Liver (tissue), 8 donors: ENCODE measurements at regions not wholly inside any gene's neighbourhood (a gene's known extent, or its start where the extent isn't known, plus 50 kb on each side); places are given as distances from the start of the nearest gene placed in this dataset.

Experiments
- DNase-seq: peaks from one replicate; pipeline ENCODE4 v3.0.0-alpha.2; 2017; ENCODE audit warnings: low spot score
- H3K27ac ChIP-seq, 2 donors: one replicate each; pipeline ENCODE4 v1.7.0; 2013; ENCODE audit warnings: inconsistent platforms in 2 of 2, low read length in 2 of 2, control low read depth in 1 of 2, low read depth in 1 of 2, mild to moderate bottlenecking in 1 of 2
- H3K27me3 ChIP-seq, 4 donors: one replicate each; pipeline versions ENCODE4 v1.6.1 to v1.7.0; 2013; ENCODE audit warnings: low read length in 3 of 4, inconsistent platforms in 1 of 4, mild to moderate bottlenecking in 1 of 4, moderate library complexity in 1 of 4; ENCODE audit not compliant: control insufficient read depth in 4 of 4, insufficient read depth in 4 of 4
- H3K36me3 ChIP-seq, 4 donors: one replicate each; pipeline versions ENCODE4 v1.6.1 to v1.7.0; 2013; ENCODE audit warnings: low read length in 3 of 4, mild to moderate bottlenecking in 3 of 4, low read depth in 1 of 4, moderate library complexity in 1 of 4; ENCODE audit not compliant: control insufficient read depth in 4 of 4, insufficient read depth in 3 of 4
- H3K4me1 ChIP-seq, 4 donors: one replicate each; pipeline versions ENCODE4 v1.6.1 to v1.7.0; 2013; ENCODE audit warnings: low read length in 3 of 4, mild to moderate bottlenecking in 3 of 4, moderate library complexity in 1 of 4; ENCODE audit not compliant: control insufficient read depth in 4 of 4, insufficient read depth in 4 of 4
- H3K4me3 ChIP-seq, 3 donors: one replicate each; pipeline versions ENCODE4 v1.6.1 to v1.7.0; 2013; ENCODE audit warnings: low read length in 3 of 3, control low read depth in 1 of 3, low read depth in 1 of 3, mild to moderate bottlenecking in 1 of 3
- H3K9ac ChIP-seq, 2 donors: one replicate each; pipeline ENCODE4 v1.7.0; 2013; ENCODE audit warnings: low read length in 2 of 2, mild to moderate bottlenecking in 2 of 2, moderate library complexity in 2 of 2, control low read depth in 1 of 2, low read depth in 1 of 2
- H3K9me3 ChIP-seq, 4 donors: one replicate each; pipeline versions ENCODE4 v1.6.1 to v1.7.0; 2013; ENCODE audit warnings: low read length in 3 of 4; ENCODE audit not compliant: control insufficient read depth in 4 of 4
- ATF3 ChIP-seq: IDR thresholded peaks from 2 replicates; pipeline ENCODE4 v1.6.1; 2016; ENCODE audit warnings: antibody characterized with exemption
- CTCF ChIP-seq: fragments of 150-350 bp; IDR thresholded peaks from 2 replicates; pipeline ENCODE4 v1.5.1; 2017; ENCODE audit warnings: improper control_type of control experiment, low read depth, low read length; ENCODE audit not compliant: missing input control
- EGR1 ChIP-seq, 2 donors: IDR thresholded peaks; 2 replicates each; pipeline ENCODE4 v1.6.1; 2016 to 2018; ENCODE audit warnings: antibody characterized with exemption in 2 of 2, low read depth in 2 of 2
- FOXA1 ChIP-seq: IDR thresholded peaks from 2 replicates; pipeline ENCODE4 v1.6.1; 2016; ENCODE audit warnings: antibody characterized with exemption
- FOXA2 ChIP-seq: IDR thresholded peaks from 2 replicates; pipeline ENCODE4 v1.6.1; 2016; ENCODE audit warnings: antibody characterized with exemption
- GABPA ChIP-seq, 2 donors: IDR thresholded peaks in 1 of 2; conservative IDR thresholded peaks in 1 of 2; 2 replicates each; pipeline ENCODE4 v1.6.1; 2016; ENCODE audit warnings: antibody characterized with exemption in 2 of 2, mild to moderate bottlenecking in 1 of 2, moderate library complexity in 1 of 2
- HNF4A ChIP-seq, 2 donors: conservative IDR thresholded peaks; 2 replicates each; pipeline ENCODE4 v1.6.1; 2016; ENCODE audit warnings: antibody characterized with exemption in 2 of 2, mild to moderate bottlenecking in 2 of 2
- HNF4G ChIP-seq: IDR thresholded peaks from 2 replicates; pipeline ENCODE4 v1.6.1; 2016; ENCODE audit warnings: antibody characterized with exemption
- MAX ChIP-seq: IDR thresholded peaks from 2 replicates; pipeline ENCODE4 v1.6.1; 2016; ENCODE audit warnings: antibody characterized with exemption
- NR2F2 ChIP-seq: IDR thresholded peaks from 2 replicates; pipeline ENCODE4 v1.6.1; 2016; ENCODE audit warnings: antibody characterized with exemption
- RAD21 ChIP-seq, 2 donors: IDR thresholded peaks; 2 replicates each; pipeline ENCODE4 v1.6.1; 2016; ENCODE audit warnings: antibody characterized with exemption in 2 of 2, mild to moderate bottlenecking in 2 of 2
- RXRA ChIP-seq, 2 donors: IDR thresholded peaks; 2 replicates each; pipeline ENCODE4 v1.6.1; 2017 to 2018; ENCODE audit warnings: antibody characterized with exemption in 2 of 2, mild to moderate bottlenecking in 1 of 2
- SP1 ChIP-seq: IDR thresholded peaks from 2 replicates; pipeline ENCODE4 v1.6.1; 2018; ENCODE audit warnings: antibody characterized with exemption, mild to moderate bottlenecking
- TAF1 ChIP-seq: conservative IDR thresholded peaks from 2 replicates; pipeline ENCODE4 v1.6.1; 2016; ENCODE audit warnings: antibody characterized with exemption, mild to moderate bottlenecking
- YY1 ChIP-seq: IDR thresholded peaks from 2 replicates; pipeline ENCODE4 v1.6.1; 2016; ENCODE audit warnings: antibody characterized with exemption, mild to moderate bottlenecking
- ZBTB33 ChIP-seq: IDR thresholded peaks from 2 replicates; pipeline ENCODE4 v1.6.1; 2016; ENCODE audit warnings: antibody characterized with exemption
- WGBS: extraction: QIAGEN DNeasy Blood & Tissue Kit; methylation state at CpG from one replicate; pipeline ENCODE4 v1.1.7; 2013; 5-methylcytosine and 5-hydroxymethylcytosine counted together
- donor health status: healthy.
- donor health status: healthy.
- donor health status: healthy.
- donor health status: healthy.
- donor health status: healthy.

- TF ChIP-seq EGR1 (IDR thresholded peaks at IDR 0.05; ENCODE audit: low read depth in 2 of 2), result no peak
- TF ChIP-seq FOXA1, result no peak
- no peak for TF ChIP-seq ZBTB33
- no peak for TF ChIP-seq YY1
- no peak for TF ChIP-seq SP1
- no peak for TF ChIP-seq CTCF
- TF ChIP-seq HNF4G, result no peak
- no peak for TF ChIP-seq RAD21 (IDR thresholded peaks at IDR 0.05)
- no peak for TF ChIP-seq MAX
- TF ChIP-seq ATF3, result no peak
- TF ChIP-seq HNF4A (conservative IDR thresholded peaks at IDR 0.05), result no peak
- no peak for TF ChIP-seq RXRA (IDR thresholded peaks at IDR 0.05)
- no peak for TF ChIP-seq FOXA2
- no peak for TF ChIP-seq TAF1
- TF ChIP-seq GABPA (IDR thresholded peaks at IDR 0.05 in 1 of 2, conservative IDR thresholded peaks at IDR 0.05 in 1 of 2), result no peak
- no peak for DNase-seq
- Histone ChIP-seq H3K4me1 (no peaks in the 10 kb centered on the region), H3K27ac (no peak overlapping the region), H3K27me3 (no peaks in the 10 kb centered on the region), H3K4me3 (no peak overlapping the region), H3K9me3 (no peaks in the 10 kb centered on the region), H3K9ac (no peak overlapping the region), H3K36me3 (no peaks in the 10 kb centered on the region)
- 69% methylated on average over 4 of the region's 4 CpGs for WGBS
Observed at GRCh38 chr9:118439441-118439840, 735.2 kb downstream of the TLR4 start.

GRCh38 chr9:118444403-118444802 is 740.2 kb downstream of the TLR4 start:
- WGBS, result 80% methylated on average over 5 of the region's 5 CpGs
- DNase-seq, result no peak

More at GRCh38 chr9:118444403-118444802, 740.2 kb downstream of the TLR4 start:
- Histone ChIP-seq H3K9ac (no peak overlapping the region), H3K27me3 (no peaks in the 10 kb centered on the region), H3K4me3 (no peak overlapping the region), H3K27ac (no peak overlapping the region), H3K9me3 (no peaks in the 10 kb centered on the region), H3K4me1 (no peaks in the 10 kb centered on the region), H3K36me3 (no peaks in the 10 kb centered on the region)
- TF ChIP-seq GABPA (IDR thresholded peaks at IDR 0.05 in 1 of 2, conservative IDR thresholded peaks at IDR 0.05 in 1 of 2) (no peak), MAX (no peak), RAD21 (IDR thresholded peaks at IDR 0.05) (no peak), NR2F2 (no peak), CTCF (no peak), YY1 (no peak), HNF4A (conservative IDR thresholded peaks at IDR 0.05) (no peak), HNF4G (no peak), SP1 (no peak), ATF3 (no peak), TAF1 (no peak), ZBTB33 (no peak), FOXA2 (no peak), FOXA1 (no peak)
